IMR-90 (cell line): ENCODE measurements at regions not wholly inside any gene's neighbourhood (a gene's known extent, or its start where the extent isn't known, plus 50 kb on each side); places are given as distances from the start of the nearest gene placed in this dataset.

Experiments used
- ATAC-seq: fragments of 200-7000 bp; cut with Tn5 transposase; 2 replicates; pipeline ENCODE4 v1.9.1; 2020; ENCODE audit warnings: low read depth, mild to moderate bottlenecking, moderate library complexity
- BruUV-seq: library from RNA; stranded (reverse); fragments of 400-500 nt; replicated peaks from 2 replicates; lab custom pipeline; 2021; lab: Mats Ljungman, UMichigan
- CTCF ChIA-PET: fragments of 300-600 bp; formaldehyde crosslinking; extraction: SDS; loops from one replicate; lab custom pipeline; 2021; ENCODE audit warnings: antibody characterized with exemption; lab: Yijun Ruan, JAX
- POLR2A ChIA-PET: fragments of 300-600 bp; sonication (Branson Sonifier 250); formaldehyde crosslinking; loops from one replicate; lab custom pipeline; 2022; ENCODE audit warnings: antibody characterized with exemption; ENCODE audit not compliant: unreplicated experiment; lab: Charles Lee
- DNase-seq: peaks from one replicate; pipeline ENCODE4 v3.0.0; 2013
- H2AFZ ChIP-seq: replicated peaks from 2 replicates; pipeline ENCODE3; 2013; ENCODE audit warnings: low read length, mild to moderate bottlenecking; ENCODE audit not compliant: poor library complexity
- H2AK5ac ChIP-seq: 2 replicates; pipeline ENCODE4 v1.6.1; 2013; ENCODE audit warnings: low read depth, low read length, inconsistent platforms
- H2AK9ac ChIP-seq: replicated peaks from 2 replicates; pipeline ENCODE3; 2013; ENCODE audit warnings: mild to moderate bottlenecking, low read depth, low read length, moderate library complexity; ENCODE audit not compliant: poor library complexity
- H2BK120ac ChIP-seq: 2 replicates; pipeline ENCODE4 v1.6.1; 2013; ENCODE audit warnings: low read depth, low read length, inconsistent platforms
- H2BK15ac ChIP-seq: 3 replicates; pipeline ENCODE4 v1.6.1; 2013; ENCODE audit warnings: low read depth, low read length, inconsistent platforms
- H2BK20ac ChIP-seq: 2 replicates; pipeline ENCODE4 v1.6.1; 2013; ENCODE audit warnings: low read depth, mild to moderate bottlenecking, inconsistent platforms, low read length, moderate library complexity
- H2BK5ac ChIP-seq: 2 replicates; pipeline ENCODE4 v1.6.1; 2013; ENCODE audit warnings: mild to moderate bottlenecking, low read depth, low read length, inconsistent platforms; ENCODE audit not compliant: poor library complexity, severe bottlenecking
- H3K14ac ChIP-seq: replicated peaks from 2 replicates; pipeline ENCODE4 v1.6.1; 2013; ENCODE audit warnings: low read depth, low read length, inconsistent platforms
- H3K18ac ChIP-seq: 2 replicates; pipeline ENCODE4 v1.6.1; 2013; ENCODE audit warnings: low read depth, low read length, control low read depth
- H3K23ac ChIP-seq: 2 replicates; pipeline ENCODE4 v1.6.1; 2013; ENCODE audit warnings: low read depth, low read length, inconsistent platforms
- H3K27ac ChIP-seq: 2 replicates; pipeline ENCODE4 v1.5.1; 2013; ENCODE audit warnings: mild to moderate bottlenecking, control low read depth, low read length; ENCODE audit not compliant: insufficient read depth
- H3K27me3 ChIP-seq: 2 replicates; pipeline ENCODE4 v1.6.1; 2013; ENCODE audit warnings: low read length; ENCODE audit not compliant: control insufficient read depth, insufficient read depth
- H3K36me3 ChIP-seq: 2 replicates; pipeline ENCODE4 v1.6.1; 2013; ENCODE audit warnings: low read length, mixed read lengths; ENCODE audit not compliant: control insufficient read depth, insufficient read depth
- H3K4ac ChIP-seq: 2 replicates; pipeline ENCODE4 v1.6.1; 2013; ENCODE audit warnings: low read depth, low read length, inconsistent platforms
- H3K4me1 ChIP-seq: 2 replicates; pipeline ENCODE4 v1.6.1; 2013; ENCODE audit warnings: low read length, mixed read lengths; ENCODE audit not compliant: control insufficient read depth, insufficient read depth
- H3K4me2 ChIP-seq: 2 replicates; pipeline ENCODE4 v1.6.1; 2013; ENCODE audit warnings: low read depth, mild to moderate bottlenecking, control low read depth, low read length, moderate library complexity
- H3K4me3 ChIP-seq: 2 replicates; pipeline ENCODE4 v1.5.1; 2013; ENCODE audit warnings: low read depth, mild to moderate bottlenecking, control low read depth, low read length, moderate library complexity; ENCODE audit not compliant: insufficient read depth
- H3K56ac ChIP-seq: 2 replicates; pipeline ENCODE4 v1.6.1; 2013; ENCODE audit warnings: low read length, inconsistent platforms; ENCODE audit not compliant: insufficient read depth; ENCODE audit errors: extremely low read depth
- H3K79me1 ChIP-seq, 2 experiments: 2 replicates each; pipeline ENCODE4 v1.6.1; 2013; ENCODE audit warnings: low read length in 2 of 2, inconsistent platforms in 1 of 2, low read depth in 1 of 2
- H3K9ac ChIP-seq: 2 replicates; pipeline ENCODE4 v1.6.1; 2013; ENCODE audit warnings: low read depth, low read length, control low read depth
- H3K9me1 ChIP-seq: 2 replicates; pipeline ENCODE4 v1.6.1; 2013; ENCODE audit warnings: low read length, inconsistent platforms; ENCODE audit not compliant: insufficient read depth
- H3K9me3 ChIP-seq: 2 replicates; pipeline ENCODE4 v1.6.1; 2013; ENCODE audit warnings: low read length; ENCODE audit not compliant: control insufficient read depth, insufficient read depth
- H4K20me1 ChIP-seq: 2 replicates; pipeline ENCODE4 v1.6.1; 2013; ENCODE audit warnings: low read length, inconsistent platforms; ENCODE audit not compliant: insufficient read depth
- H4K5ac ChIP-seq: 2 replicates; pipeline ENCODE4 v1.6.1; 2013; ENCODE audit warnings: mild to moderate bottlenecking, low read depth, low read length, control low read depth
- H4K8ac ChIP-seq, 2 experiments: 2 replicates each; pipeline ENCODE4 v1.6.1; 2013; ENCODE audit warnings: low read depth in 2 of 2, low read length in 2 of 2, control low read depth in 1 of 2, inconsistent platforms in 1 of 2
- H4K91ac ChIP-seq: 2 replicates; pipeline ENCODE4 v1.6.1; 2013; ENCODE audit warnings: low read depth, low read length, inconsistent platforms; ENCODE audit not compliant: insufficient read depth
- BHLHE40 ChIP-seq: fragments of 150-350 bp; IDR thresholded peaks from 2 replicates; pipeline ENCODE4 v1.6.1; 2016; ENCODE audit warnings: mild to moderate bottlenecking, low read depth, low read length
- CEBPB ChIP-seq: IDR thresholded peaks from 2 replicates; pipeline ENCODE4 v1.6.1; 2012; ENCODE audit warnings: low read depth, low read length, improper control_type of control experiment
- CHD1 ChIP-seq: IDR thresholded peaks from 2 replicates; pipeline ENCODE4 v1.6.1; 2012; ENCODE audit warnings: low read depth, low read length, improper control_type of control experiment
- CTCF ChIP-seq: conservative IDR thresholded peaks from 2 replicates; pipeline ENCODE4 v1.5.1; 2012; ENCODE audit warnings: mild to moderate bottlenecking, low read depth, low read length, improper control_type of control experiment
- ELK1 ChIP-seq: fragments of 150-350 bp; IDR thresholded peaks from 2 replicates; pipeline ENCODE4 v1.6.1; 2016; ENCODE audit warnings: low read depth, mild to moderate bottlenecking, low read length, moderate library complexity, borderline replicate concordance
- FOS ChIP-seq: fragments of 150-350 bp; IDR thresholded peaks from 2 replicates; pipeline ENCODE4 v1.6.1; 2016; ENCODE audit warnings: low read depth, low read length
- MAFK ChIP-seq: IDR thresholded peaks from 2 replicates; pipeline ENCODE4 v1.6.1; 2012; ENCODE audit warnings: low read depth, low read length, improper control_type of control experiment
- MAZ ChIP-seq: IDR thresholded peaks from 2 replicates; pipeline ENCODE4 v1.6.1; 2012; ENCODE audit warnings: low read depth, mild to moderate bottlenecking, low read length, improper control_type of control experiment, moderate library complexity, borderline replicate concordance
- MXI1 ChIP-seq: IDR thresholded peaks from 2 replicates; pipeline ENCODE4 v1.6.1; 2012; ENCODE audit warnings: low read depth, mild to moderate bottlenecking, low read length, moderate library complexity, borderline replicate concordance
- NFE2L2 ChIP-seq: fragments of 150-350 bp; IDR thresholded peaks from 2 replicates; pipeline ENCODE4 v1.6.1; 2016; ENCODE audit warnings: low read depth, mild to moderate bottlenecking, low read length
- POLR2A ChIP-seq: IDR thresholded peaks from 2 replicates; pipeline ENCODE4 v1.6.1; 2012; ENCODE audit warnings: mild to moderate bottlenecking, low read depth, low read length
- RAD21 ChIP-seq: IDR thresholded peaks from 2 replicates; pipeline ENCODE4 v1.6.1; 2012; ENCODE audit warnings: low read length, improper control_type of control experiment
- RCOR1 ChIP-seq: IDR thresholded peaks from 2 replicates; pipeline ENCODE4 v1.6.1; 2012; ENCODE audit warnings: mild to moderate bottlenecking, low read length, improper control_type of control experiment; ENCODE audit not compliant: insufficient replicate concordance
- RFX5 ChIP-seq: IDR thresholded peaks from 2 replicates; pipeline ENCODE4 v1.8.0; 2012; ENCODE audit warnings: low read depth, mild to moderate bottlenecking, low read length, moderate library complexity
- SMC3 ChIP-seq: fragments of 150-350 bp; IDR thresholded peaks from 2 replicates; pipeline ENCODE4 v1.6.1; 2016; ENCODE audit warnings: low read depth, mild to moderate bottlenecking, antibody characterized with exemption, low read length, moderate library complexity
- USF2 ChIP-seq: fragments of 150-350 bp; IDR thresholded peaks from 2 replicates; pipeline ENCODE4 v1.6.1; 2017; ENCODE audit warnings: mild to moderate bottlenecking, antibody characterized with exemption, low read length, low read depth
- WGBS, 2 experiments: methylation state at CpG; one replicate each; pipeline versions ENCODE4 v1.1.5 to v1.1.7; 2013; ENCODE audit warnings: missing lambda C conversion rate in 2 of 2; ENCODE audit not compliant: insufficient read length in 1 of 2; ENCODE audit errors: extremely low coverage in 2 of 2; 5-methylcytosine and 5-hydroxymethylcytosine counted together
- dilution Hi-C: fragments of 300-500 bp; cut with HindIII; formaldehyde crosslinking; loops from one replicate; pipeline ENCODE4 v1.14.3; 2018; ENCODE audit warnings: low sequenced_read_pairs; ENCODE audit not compliant: unreplicated experiment
- in situ Hi-C: fragments of 300-500 bp; cut with MboI; formaldehyde crosslinking; loops from 3 replicates; pipeline ENCODE4 v1.14.3; 2019; ENCODE audit warnings: low sequenced_read_pairs, inconsistent platforms, mixed read lengths
- intact Hi-C: fragments of 100-400 bp; cut with micrococcal nuclease; formaldehyde crosslinking; loops from 2 replicates; pipeline ENCODE4 v1.10.0; 2022

- no peak overlapping the region for H2BK120ac ChIP-seq
- H3K27me3 ChIP-seq = no peaks in the 10 kb centered on the region
- H4K20me1 ChIP-seq = no peaks in the 10 kb centered on the region
- H2BK15ac ChIP-seq = no peak overlapping the region
- H3K4ac ChIP-seq = no peak overlapping the region
- H3K18ac ChIP-seq = no peak overlapping the region
- WGBS, 2 experiments = no CpG with 5 or more reads among the region's 9 CpGs
- H3K9me3 ChIP-seq = no peaks in the 10 kb centered on the region
- ATAC-seq (no peak), DNase-seq (no peak)
- no TSS peak for BruUV-seq
- no peaks in the 10 kb centered on the region for H3K79me1 ChIP-seq
- no peak overlapping the region for H4K8ac ChIP-seq
- H4K5ac ChIP-seq = no peak overlapping the region
- CTCF ChIA-PET = no interaction called here
- no peak overlapping the region for H3K27ac ChIP-seq
- no peak overlapping the region for H3K4me3 ChIP-seq
- in situ Hi-C loops = no loop called here
- no peak overlapping the region for H3K56ac ChIP-seq
- H3K9ac ChIP-seq = no peak overlapping the region
- H3K36me3 ChIP-seq = peaks cover 6% of the 10 kb centered on the region; the same call in 1 of the 2 replicates
- no peak overlapping the region for H3K14ac ChIP-seq
- dilution Hi-C loops = no loop called here
- no peak overlapping the region for H2BK5ac ChIP-seq
- no peak overlapping the region for H2AK5ac ChIP-seq
- H3K9me1 ChIP-seq = 0 out of 2 replicates have a peak, but pooled peaks cover 3% of the 10 kb centered on the region
- no peak overlapping the region for H3K4me2 ChIP-seq
- H3K4me1 ChIP-seq = peaks cover 3% of the 10 kb centered on the region
- H2AK9ac ChIP-seq = no peak overlapping the region
- intact Hi-C loops = no loop called here
- no peak overlapping the region for H4K91ac ChIP-seq
- H2BK20ac ChIP-seq = no peak overlapping the region
- no peak overlapping the region for H2AFZ ChIP-seq
- TF ChIP-seq SMC3 (no peak), MAZ (no peak), MXI1 (no peak), CTCF (no peak), USF2 (no peak), BHLHE40 (no peak), CHD1 (no peak), POLR2A (no peak), RCOR1 (no peak), RAD21 (no peak), CEBPB (no peak), FOS (no peak), MAFK (no peak), ELK1 (no peak), NFE2L2 (no peak), RFX5 (no peak)
- H3K23ac ChIP-seq = no peak overlapping the region
- POLR2A ChIA-PET = no interaction called here
Measured at GRCh38 chr3:64803469-64803868, 115.7 kb upstream of the ADAMTS9 start.
